C4-2B (cell line): ENCODE measurements at regions not wholly inside any gene's neighbourhood (a gene's known extent, or its start where the extent isn't known, plus 50 kb on each side); places are given as distances from the start of the nearest gene placed in this dataset.

Source experiments
- ZFX ChIP-seq: fragments of 450-650 bp; IDR thresholded peaks from 2 replicates; pipeline ENCODE4 v1.6.1; 2017
- TF ChIP-seq, protein P1 (sequence below): fragments of 450-650 bp; conservative IDR thresholded peaks from 2 replicates; pipeline ENCODE4 v1.5.1; 2017; ENCODE audit warnings: mild to moderate bottlenecking

DNA sequence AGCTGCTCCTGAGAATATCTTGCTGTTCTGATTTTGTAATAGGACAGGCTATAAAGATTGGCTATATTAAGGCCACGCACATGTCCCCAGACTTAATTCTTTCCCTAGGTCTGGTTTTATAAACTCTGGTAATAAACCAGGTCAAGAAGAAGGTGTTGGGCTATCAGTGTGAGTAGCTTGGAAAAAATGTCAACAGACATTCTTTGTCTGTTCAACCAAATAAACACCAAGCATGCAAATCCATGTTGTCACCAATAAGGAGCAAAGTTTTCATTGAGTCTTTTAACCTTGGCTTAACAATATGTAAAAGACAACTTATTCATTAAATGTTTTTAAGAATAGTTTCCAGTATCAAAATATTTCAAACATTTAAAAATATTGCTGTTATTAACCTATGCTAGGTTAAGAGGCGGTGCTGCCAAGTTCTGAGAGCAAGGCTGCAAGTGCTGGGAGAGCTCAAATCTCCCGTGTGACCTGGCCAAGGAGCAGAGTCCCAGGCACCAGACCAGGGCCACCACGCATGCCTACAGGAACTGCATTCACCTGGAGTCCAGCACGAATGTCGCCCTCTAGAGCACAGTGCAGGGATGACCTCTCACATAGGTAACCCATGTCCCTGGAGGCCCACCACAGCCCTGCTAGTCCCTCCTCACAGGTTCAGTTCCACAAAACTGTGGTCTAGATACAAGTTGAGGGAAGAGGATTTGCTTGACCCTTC lies 120.5 kb upstream of the POU3F3 start:
- TF ChIP-seq, protein P1, sequence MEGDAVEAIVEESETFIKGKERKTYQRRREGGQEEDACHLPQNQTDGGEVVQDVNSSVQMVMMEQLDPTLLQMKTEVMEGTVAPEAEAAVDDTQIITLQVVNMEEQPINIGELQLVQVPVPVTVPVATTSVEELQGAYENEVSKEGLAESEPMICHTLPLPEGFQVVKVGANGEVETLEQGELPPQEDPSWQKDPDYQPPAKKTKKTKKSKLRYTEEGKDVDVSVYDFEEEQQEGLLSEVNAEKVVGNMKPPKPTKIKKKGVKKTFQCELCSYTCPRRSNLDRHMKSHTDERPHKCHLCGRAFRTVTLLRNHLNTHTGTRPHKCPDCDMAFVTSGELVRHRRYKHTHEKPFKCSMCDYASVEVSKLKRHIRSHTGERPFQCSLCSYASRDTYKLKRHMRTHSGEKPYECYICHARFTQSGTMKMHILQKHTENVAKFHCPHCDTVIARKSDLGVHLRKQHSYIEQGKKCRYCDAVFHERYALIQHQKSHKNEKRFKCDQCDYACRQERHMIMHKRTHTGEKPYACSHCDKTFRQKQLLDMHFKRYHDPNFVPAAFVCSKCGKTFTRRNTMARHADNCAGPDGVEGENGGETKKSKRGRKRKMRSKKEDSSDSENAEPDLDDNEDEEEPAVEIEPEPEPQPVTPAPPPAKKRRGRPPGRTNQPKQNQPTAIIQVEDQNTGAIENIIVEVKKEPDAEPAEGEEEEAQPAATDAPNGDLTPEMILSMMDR = peak; percentile 70
- no peak for TF ChIP-seq ZFX
